ENCODE measurements at regions not wholly inside any gene's neighbourhood (a gene's known extent, or its start where the extent isn't known, plus 50 kb on each side); places are given as distances from the start of the nearest gene placed in this dataset.

DNA sequence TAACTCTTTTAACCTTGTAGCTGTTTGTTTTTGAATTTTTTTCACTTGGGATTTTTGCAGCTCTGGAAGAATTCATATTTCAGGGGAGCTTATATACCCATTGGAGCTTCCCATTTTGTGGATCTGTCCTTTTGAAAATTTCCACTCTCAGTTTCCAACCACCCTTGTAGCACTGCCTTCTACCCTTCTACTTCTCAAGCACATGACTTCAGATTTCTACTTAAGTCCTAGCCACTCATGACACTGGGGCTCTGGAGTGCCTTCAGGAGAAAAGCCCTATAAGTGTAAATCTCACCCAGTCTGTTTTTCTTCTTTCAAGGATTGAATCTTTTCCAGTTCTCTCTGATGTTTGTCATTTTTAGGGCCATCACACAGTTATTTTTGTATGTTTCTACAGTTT lies 283.7 kb upstream of the KCNH7 start:
- TF ChIP-seq, protein P1, sequence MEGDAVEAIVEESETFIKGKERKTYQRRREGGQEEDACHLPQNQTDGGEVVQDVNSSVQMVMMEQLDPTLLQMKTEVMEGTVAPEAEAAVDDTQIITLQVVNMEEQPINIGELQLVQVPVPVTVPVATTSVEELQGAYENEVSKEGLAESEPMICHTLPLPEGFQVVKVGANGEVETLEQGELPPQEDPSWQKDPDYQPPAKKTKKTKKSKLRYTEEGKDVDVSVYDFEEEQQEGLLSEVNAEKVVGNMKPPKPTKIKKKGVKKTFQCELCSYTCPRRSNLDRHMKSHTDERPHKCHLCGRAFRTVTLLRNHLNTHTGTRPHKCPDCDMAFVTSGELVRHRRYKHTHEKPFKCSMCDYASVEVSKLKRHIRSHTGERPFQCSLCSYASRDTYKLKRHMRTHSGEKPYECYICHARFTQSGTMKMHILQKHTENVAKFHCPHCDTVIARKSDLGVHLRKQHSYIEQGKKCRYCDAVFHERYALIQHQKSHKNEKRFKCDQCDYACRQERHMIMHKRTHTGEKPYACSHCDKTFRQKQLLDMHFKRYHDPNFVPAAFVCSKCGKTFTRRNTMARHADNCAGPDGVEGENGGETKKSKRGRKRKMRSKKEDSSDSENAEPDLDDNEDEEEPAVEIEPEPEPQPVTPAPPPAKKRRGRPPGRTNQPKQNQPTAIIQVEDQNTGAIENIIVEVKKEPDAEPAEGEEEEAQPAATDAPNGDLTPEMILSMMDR (IDR thresholded peaks at IDR 0.05), result no peak
- TF ChIP-seq POLR2A (IDR thresholded peaks at IDR 0.05), result no peak
- TF ChIP-seq POLR2AphosphoS5 (IDR thresholded peaks at IDR 0.05), result no peak
- no peak for TF ChIP-seq EP300 (IDR thresholded peaks at IDR 0.05)
